WTC11 (cell line): ENCODE measurements at regions not wholly inside any gene's neighbourhood (a gene's known extent, or its start where the extent isn't known, plus 50 kb on each side); places are given as distances from the start of the nearest gene placed in this dataset.

Experiments used
- ATAC-seq: fragments of 200-7000 bp; cut with Tn5 transposase; 2 replicates; pipeline ENCODE4 v1.10.0; 2021; ENCODE audit warnings: mild to moderate bottlenecking, moderate library complexity
- CTCF ChIA-PET: fragments of 300-600 bp; sonication (Branson Sonifier 250); formaldehyde crosslinking; loops from one replicate; lab custom pipeline; 2021; ENCODE audit warnings: antibody characterized with exemption; lab: Charles Lee
- POLR2A ChIA-PET: fragments of 350-600 bp; sonication (Branson Sonifier 250); formaldehyde crosslinking; loops from one replicate; lab custom pipeline; 2021; ENCODE audit warnings: antibody characterized with exemption; lab: Charles Lee
- DNase-seq: peaks from one replicate; pipeline ENCODE4 v3.0.0; 2021; ENCODE audit warnings: low spot score
- H3K27ac Mint-ChIP-seq: 2 replicates; pipeline ENCODE4 v1.8.0; 2021; ENCODE audit warnings: mixed read lengths
- H3K27me3 Mint-ChIP-seq: 2 replicates; pipeline ENCODE4 v1.8.0; 2021; ENCODE audit warnings: low read depth, mild to moderate bottlenecking, moderate library complexity, mixed read lengths
- H3K36me3 Mint-ChIP-seq: 2 replicates; pipeline ENCODE4 v1.8.0; 2021; ENCODE audit warnings: mixed read lengths
- H3K4me1 Mint-ChIP-seq: 2 replicates; pipeline ENCODE4 v1.8.0; 2022; ENCODE audit warnings: mixed read lengths
- H3K4me3 Mint-ChIP-seq: 2 replicates; pipeline ENCODE4 v1.8.0; 2021; ENCODE audit warnings: mild to moderate bottlenecking, moderate library complexity, mixed read lengths
- H3K9me3 Mint-ChIP-seq: 2 replicates; pipeline ENCODE4 v1.8.0; 2021; ENCODE audit warnings: mixed read lengths
- AFF4 ChIP-seq: sonication (generic); formaldehyde crosslinking; IDR thresholded peaks from 2 replicates; pipeline ENCODE4 v1.8.1; 2023; ENCODE audit warnings: mild to moderate bottlenecking, missing genetic modification reagents, borderline replicate concordance
- CBFB ChIP-seq: sonication (generic); formaldehyde crosslinking; IDR thresholded peaks from 2 replicates; pipeline ENCODE4 v1.8.1; 2022; ENCODE audit warnings: mild to moderate bottlenecking, low read depth, missing genetic modification reagents
- CREB1 ChIP-seq: sonication (generic); formaldehyde crosslinking; IDR thresholded peaks from 2 replicates; pipeline ENCODE4 v1.8.0; 2023; ENCODE audit warnings: mild to moderate bottlenecking, missing genetic modification reagents
- FOXJ3 ChIP-seq: sonication (generic); formaldehyde crosslinking; IDR thresholded peaks from 2 replicates; pipeline ENCODE4 v1.9.0; 2021; ENCODE audit warnings: missing genetic modification reagents, mild to moderate bottlenecking, borderline replicate concordance
- FOXP4 ChIP-seq: sonication (generic); formaldehyde crosslinking; IDR thresholded peaks from 2 replicates; pipeline ENCODE4 v1.8.0; 2022; ENCODE audit warnings: mild to moderate bottlenecking, missing genetic modification reagents
- GABPB1 ChIP-seq: sonication (generic); formaldehyde crosslinking; IDR thresholded peaks from 2 replicates; pipeline ENCODE4 v1.8.1; 2023; ENCODE audit warnings: mild to moderate bottlenecking, missing genetic modification reagents
- GTF2I ChIP-seq: fragments of 250-450 bp; sonication (Bioruptor Pico); conservative IDR thresholded peaks from 2 replicates; pipeline ENCODE4 v1.4.0; 2021; ENCODE audit warnings: mild to moderate bottlenecking
- HMGXB4 ChIP-seq: sonication (generic); formaldehyde crosslinking; IDR thresholded peaks from 2 replicates; pipeline ENCODE4 v1.8.1; 2023; ENCODE audit warnings: mild to moderate bottlenecking, moderate library complexity, missing genetic modification reagents
- JAZF1 ChIP-seq: fragments of 250-450 bp; sonication (Bioruptor Pico); IDR thresholded peaks from 2 replicates; pipeline ENCODE4 v1.9.0; 2021; ENCODE audit warnings: moderate library complexity, mild to moderate bottlenecking, inconsistent platforms
- NFYB ChIP-seq: sonication (generic); formaldehyde crosslinking; conservative IDR thresholded peaks from 2 replicates; pipeline ENCODE4 v1.8.0; 2022; ENCODE audit warnings: low read depth, missing genetic modification reagents
- NR3C1 ChIP-seq: sonication (generic); formaldehyde crosslinking; conservative IDR thresholded peaks from 2 replicates; pipeline ENCODE4 v1.8.1; 2023; ENCODE audit warnings: low read depth, mild to moderate bottlenecking, missing genetic modification reagents
- SMAD4 ChIP-seq: sonication (generic); formaldehyde crosslinking; IDR thresholded peaks from 2 replicates; pipeline ENCODE4 v1.8.0; 2022; ENCODE audit warnings: mild to moderate bottlenecking, missing genetic modification reagents
- SOX15 ChIP-seq: fragments of 250-450 bp; sonication (Bioruptor Pico); IDR thresholded peaks from 2 replicates; pipeline ENCODE4 v1.9.0; 2021; ENCODE audit warnings: mild to moderate bottlenecking
- SP1 ChIP-seq: sonication (generic); formaldehyde crosslinking; conservative IDR thresholded peaks from 2 replicates; pipeline ENCODE4 v1.8.1; 2022; ENCODE audit warnings: missing genetic modification reagents
- ZNF121 ChIP-seq: sonication (generic); formaldehyde crosslinking; IDR thresholded peaks from 2 replicates; pipeline ENCODE4 v1.8.0; 2023; ENCODE audit warnings: missing genetic modification reagents
- ZNF396 ChIP-seq: fragments of 250-450 bp; sonication (Bioruptor Pico); IDR thresholded peaks from 2 replicates; pipeline ENCODE4 v1.8.0; 2021; ENCODE audit warnings: mild to moderate bottlenecking, moderate library complexity, borderline replicate concordance
- ZNF423 ChIP-seq: fragments of 250-450 bp; sonication (Bioruptor Pico); IDR thresholded peaks from 2 replicates; pipeline ENCODE4 v2.1.2; 2022; ENCODE audit warnings: mild to moderate bottlenecking, moderate library complexity
- TF ChIP-seq, protein P1 (sequence below): sonication (generic); formaldehyde crosslinking; IDR thresholded peaks from 2 replicates; pipeline ENCODE4 v1.8.1; 2022; ENCODE audit warnings: low read depth, missing genetic modification reagents, borderline replicate concordance
- TF ChIP-seq, protein P2 (sequence below): fragments of 250-450 bp; sonication (Bioruptor Pico); IDR thresholded peaks from 2 replicates; pipeline ENCODE4 v1.9.0; 2021; ENCODE audit warnings: mild to moderate bottlenecking
- TF ChIP-seq, protein P3 (sequence below): fragments of 250-450 bp; sonication (Bioruptor Pico); IDR thresholded peaks from 2 replicates; pipeline ENCODE4 v2.1.2; 2022; ENCODE audit warnings: mild to moderate bottlenecking, moderate library complexity

GRCh38 chr16:72261127-72261526 is 89.2 kb upstream of the PMFBP1 start (continued):
- no peak for TF ChIP-seq NR3C1 (CRISPR knock-in tag)
- TF ChIP-seq AFF4 (CRISPR knock-in tag) = no peak
- TF ChIP-seq, protein P1, sequence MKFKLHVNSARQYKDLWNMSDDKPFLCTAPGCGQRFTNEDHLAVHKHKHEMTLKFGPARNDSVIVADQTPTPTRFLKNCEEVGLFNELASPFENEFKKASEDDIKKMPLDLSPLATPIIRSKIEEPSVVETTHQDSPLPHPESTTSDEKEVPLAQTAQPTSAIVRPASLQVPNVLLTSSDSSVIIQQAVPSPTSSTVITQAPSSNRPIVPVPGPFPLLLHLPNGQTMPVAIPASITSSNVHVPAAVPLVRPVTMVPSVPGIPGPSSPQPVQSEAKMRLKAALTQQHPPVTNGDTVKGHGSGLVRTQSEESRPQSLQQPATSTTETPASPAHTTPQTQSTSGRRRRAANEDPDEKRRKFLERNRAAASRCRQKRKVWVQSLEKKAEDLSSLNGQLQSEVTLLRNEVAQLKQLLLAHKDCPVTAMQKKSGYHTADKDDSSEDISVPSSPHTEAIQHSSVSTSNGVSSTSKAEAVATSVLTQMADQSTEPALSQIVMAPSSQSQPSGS (CRISPR knock-in tag) = no peak
- no peak for TF ChIP-seq FOXP4
- no peak for TF ChIP-seq SMAD4
- TF ChIP-seq JAZF1 (CRISPR knock-in tag) = no peak
- TF ChIP-seq, protein P2, sequence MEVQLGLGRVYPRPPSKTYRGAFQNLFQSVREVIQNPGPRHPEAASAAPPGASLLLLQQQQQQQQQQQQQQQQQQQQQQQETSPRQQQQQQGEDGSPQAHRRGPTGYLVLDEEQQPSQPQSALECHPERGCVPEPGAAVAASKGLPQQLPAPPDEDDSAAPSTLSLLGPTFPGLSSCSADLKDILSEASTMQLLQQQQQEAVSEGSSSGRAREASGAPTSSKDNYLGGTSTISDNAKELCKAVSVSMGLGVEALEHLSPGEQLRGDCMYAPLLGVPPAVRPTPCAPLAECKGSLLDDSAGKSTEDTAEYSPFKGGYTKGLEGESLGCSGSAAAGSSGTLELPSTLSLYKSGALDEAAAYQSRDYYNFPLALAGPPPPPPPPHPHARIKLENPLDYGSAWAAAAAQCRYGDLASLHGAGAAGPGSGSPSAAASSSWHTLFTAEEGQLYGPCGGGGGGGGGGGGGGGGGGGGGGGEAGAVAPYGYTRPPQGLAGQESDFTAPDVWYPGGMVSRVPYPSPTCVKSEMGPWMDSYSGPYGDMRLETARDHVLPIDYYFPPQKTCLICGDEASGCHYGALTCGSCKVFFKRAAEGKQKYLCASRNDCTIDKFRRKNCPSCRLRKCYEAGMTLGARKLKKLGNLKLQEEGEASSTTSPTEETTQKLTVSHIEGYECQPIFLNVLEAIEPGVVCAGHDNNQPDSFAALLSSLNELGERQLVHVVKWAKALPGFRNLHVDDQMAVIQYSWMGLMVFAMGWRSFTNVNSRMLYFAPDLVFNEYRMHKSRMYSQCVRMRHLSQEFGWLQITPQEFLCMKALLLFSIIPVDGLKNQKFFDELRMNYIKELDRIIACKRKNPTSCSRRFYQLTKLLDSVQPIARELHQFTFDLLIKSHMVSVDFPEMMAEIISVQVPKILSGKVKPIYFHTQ (CRISPR knock-in tag) = no peak

GRCh38 chr16:72256398-72257066 is 84.6 kb upstream of the PMFBP1 start:
- TF ChIP-seq CREB1 (CRISPR knock-in tag) = no peak
- no peak for TF ChIP-seq SP1 (CRISPR knock-in tag)
- TF ChIP-seq ZNF121 (CRISPR knock-in tag) = no peak
- TF ChIP-seq NR3C1 (CRISPR knock-in tag) = no peak
- no peak for TF ChIP-seq SMAD4
- TF ChIP-seq CBFB = no peak
- TF ChIP-seq, protein P3, sequence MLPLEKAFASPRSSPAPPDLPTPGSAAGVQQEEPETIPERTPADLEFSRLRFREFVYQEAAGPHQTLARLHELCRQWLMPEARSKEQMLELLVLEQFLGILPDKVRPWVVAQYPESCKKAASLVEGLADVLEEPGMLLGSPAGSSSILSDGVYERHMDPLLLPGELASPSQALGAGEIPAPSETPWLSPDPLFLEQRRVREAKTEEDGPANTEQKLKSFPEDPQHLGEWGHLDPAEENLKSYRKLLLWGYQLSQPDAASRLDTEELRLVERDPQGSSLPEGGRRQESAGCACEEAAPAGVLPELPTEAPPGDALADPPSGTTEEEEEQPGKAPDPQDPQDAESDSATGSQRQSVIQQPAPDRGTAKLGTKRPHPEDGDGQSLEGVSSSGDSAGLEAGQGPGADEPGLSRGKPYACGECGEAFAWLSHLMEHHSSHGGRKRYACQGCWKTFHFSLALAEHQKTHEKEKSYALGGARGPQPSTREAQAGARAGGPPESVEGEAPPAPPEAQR (CRISPR knock-in tag) = no peak
- no peak for TF ChIP-seq SOX15 (CRISPR knock-in tag)
- TF ChIP-seq FOXJ3 (CRISPR knock-in tag) = no peak
- no peak for TF ChIP-seq GTF2I
- TF ChIP-seq GABPB1 (CRISPR knock-in tag) = no peak
- no peak for TF ChIP-seq HMGXB4 (CRISPR knock-in tag)
- TF ChIP-seq ZNF423 (CRISPR knock-in tag) = no peak
- TF ChIP-seq NFYB (CRISPR knock-in tag) = no peak
- no peak for TF ChIP-seq ZNF396 (CRISPR knock-in tag)
- no peaks in the 10 kb centered on the region for H3K36me3 Mint-ChIP-seq
- ChIA-PET CTCF (interaction anchor here (0.8 to 1.1 kb wide), 3 partner anchors 28 to 210 kb away, joined by 3 read pairs; no protein-coding TSS in a partner anchor), POLR2A (interaction anchor here (0.9 kb wide), 1 partner anchor 211 kb away, joined by 4 read pairs; no protein-coding TSS in a partner anchor)
- H3K4me3 Mint-ChIP-seq = no peak overlapping the region
- no peaks in the 10 kb centered on the region for H3K27me3 Mint-ChIP-seq
- peak overlapping the region; percentile 67 for H3K27ac Mint-ChIP-seq
- no peaks in the 10 kb centered on the region for H3K9me3 Mint-ChIP-seq
- DNase-seq (no peak), ATAC-seq (no peak)
- H3K4me1 Mint-ChIP-seq = peaks cover 17% of the 10 kb centered on the region
